ENCODE measurements at regions not wholly inside any gene's neighbourhood (a gene's known extent, or its start where the extent isn't known, plus 50 kb on each side); places are given as distances from the start of the nearest gene placed in this dataset.

GRCh38 chr6:22219925-22220324 lies 76.9 kb downstream of the PRL start:
- DNase-seq (ENCODE audit: low spot score), result no peak
- TF ChIP-seq CTCF (IDR thresholded peaks at IDR 0.05; ENCODE audit: extremely low read depth, missing control alignments), result no peak

DNA sequence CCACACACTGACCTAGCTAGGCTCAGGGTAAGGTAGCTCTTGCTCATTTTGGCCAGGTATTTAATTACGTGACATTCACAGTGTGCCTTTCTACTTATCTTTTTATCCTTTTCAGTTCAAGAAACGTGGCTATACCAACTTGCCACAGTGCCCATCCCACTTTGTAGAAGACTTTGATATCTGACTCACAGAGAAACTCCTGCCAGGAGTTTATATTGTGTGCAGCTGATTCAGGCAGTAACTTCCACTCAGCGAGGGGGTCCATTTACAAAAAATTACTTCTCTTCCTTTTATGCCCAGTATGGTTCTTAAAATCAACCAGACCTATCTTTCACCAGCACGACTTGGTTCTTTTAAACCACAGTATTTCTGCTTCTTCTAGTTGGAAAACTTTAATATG lies 75.6 kb downstream of the PRL start:
- DNase-seq (ENCODE audit: low spot score), result no peak
- no peak for TF ChIP-seq CTCF (IDR thresholded peaks at IDR 0.05; ENCODE audit: extremely low read depth, missing control alignments)

GRCh38 chr6:22221630-22222029 lies 75.2 kb downstream of the PRL start:
- TF ChIP-seq CTCF (IDR thresholded peaks at IDR 0.05; ENCODE audit: extremely low read depth, missing control alignments), result no peak
- no peak for DNase-seq (ENCODE audit: low spot score)

GRCh38 chr6:22222469-22222868 lies 74.4 kb downstream of the PRL start:
- DNase-seq (ENCODE audit: low spot score), result no peak

DNA sequence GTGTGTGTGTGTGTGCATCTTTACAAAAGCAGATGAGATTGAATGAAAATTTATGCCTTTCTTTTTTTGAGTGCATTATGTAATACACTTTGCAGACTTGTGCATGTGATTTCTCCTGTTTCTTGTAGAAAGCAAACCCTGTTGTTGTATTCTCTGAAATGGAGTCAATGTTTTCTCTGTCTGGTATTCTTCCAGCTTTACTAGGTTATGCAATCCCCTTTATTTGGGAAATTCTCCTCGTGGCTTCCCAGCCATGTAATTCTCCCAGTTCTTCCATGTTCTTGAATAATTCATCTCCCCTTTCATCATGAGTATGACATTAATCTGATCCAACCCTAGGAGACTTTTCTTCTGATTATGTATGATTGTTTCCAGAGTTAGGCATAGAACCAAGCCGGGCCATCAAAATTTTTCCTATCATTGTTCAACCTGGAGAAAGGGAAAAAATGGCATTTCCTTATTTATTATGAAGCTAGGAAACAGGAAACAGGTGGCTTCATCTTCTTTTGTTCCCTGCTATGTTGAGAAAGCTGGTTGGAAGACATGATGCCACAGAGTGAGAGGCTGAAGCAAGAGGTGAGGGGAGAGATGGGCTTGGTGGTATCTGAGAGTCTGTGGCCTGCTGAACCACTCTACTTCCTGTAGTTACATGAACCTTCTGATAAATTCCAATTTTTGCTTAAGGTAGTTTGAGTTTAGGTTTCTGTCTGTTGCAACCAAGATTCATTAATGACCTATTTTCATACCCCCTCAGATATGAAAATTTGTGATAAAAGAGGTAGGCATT lies 68.8 kb downstream of the PRL start:
- DNase-seq (ENCODE audit: low spot score), result no peak
- TF ChIP-seq CTCF (IDR thresholded peaks at IDR 0.05; ENCODE audit: extremely low read depth, missing control alignments), result no peak

More at GRCh38 chr6:22222469-22222868, 74.4 kb downstream of the PRL start:
- TF ChIP-seq CTCF (IDR thresholded peaks at IDR 0.05; ENCODE audit: extremely low read depth, missing control alignments), result no peak

DNA sequence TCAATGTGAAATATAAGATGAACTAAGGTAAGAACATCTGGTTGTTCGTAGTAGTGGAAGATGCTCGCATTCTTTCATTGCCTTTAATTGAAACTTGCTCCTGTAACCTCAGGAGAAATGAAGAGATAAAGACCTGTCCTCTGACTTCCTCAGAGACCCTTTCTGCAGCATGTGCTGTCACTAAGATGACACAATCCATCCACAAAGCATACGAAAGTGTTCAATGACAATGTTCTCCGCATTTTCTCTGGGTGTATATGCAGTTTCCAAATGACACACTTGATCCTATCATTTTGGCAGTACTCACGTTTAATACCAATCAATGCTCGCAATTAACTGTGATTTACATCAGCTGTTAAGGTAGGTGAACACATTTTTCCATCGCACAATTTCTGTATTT lies 65.8 kb downstream of the PRL start:
- TF ChIP-seq CTCF (IDR thresholded peaks at IDR 0.05; ENCODE audit: extremely low read depth, missing control alignments), result no peak
- no peak for DNase-seq (ENCODE audit: low spot score)

DNA sequence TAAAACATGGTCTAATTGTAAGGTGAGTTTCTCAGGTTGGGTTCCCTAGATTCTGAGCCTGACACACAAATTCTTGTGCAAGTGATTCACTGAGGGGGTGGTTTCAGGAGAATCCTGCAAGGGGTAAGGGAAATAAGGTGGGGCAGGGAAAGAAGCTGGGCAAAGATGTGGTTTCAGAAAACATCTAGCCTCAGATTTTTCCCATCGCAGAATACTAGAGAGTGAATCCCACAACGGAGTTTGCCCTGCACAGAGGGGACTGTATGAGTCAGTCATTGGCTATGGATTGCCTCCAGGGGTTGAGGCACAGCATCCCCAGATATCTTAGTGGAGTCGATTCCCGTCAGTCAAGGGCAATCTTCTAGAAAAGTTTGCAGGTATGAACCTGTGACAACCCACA lies 65.2 kb downstream of the PRL start:
- DNase-seq (ENCODE audit: low spot score), result no peak
- TF ChIP-seq CTCF (IDR thresholded peaks at IDR 0.05; ENCODE audit: extremely low read depth, missing control alignments), result no peak
